Suprapubic skin (tissue), 4 donors: ENCODE measurements at regions not wholly inside any gene's neighbourhood (a gene's known extent, or its start where the extent isn't known, plus 50 kb on each side); places are given as distances from the start of the nearest gene placed in this dataset.

Experiments
- DNase-seq, 2 donors: peaks; one replicate each; pipeline ENCODE4 v3.0.0-alpha.2; 2019; ENCODE audit warnings: low spot score in 2 of 2
- H3K27ac ChIP-seq: fragments of 200-600 bp; sonication (generic); one replicate; pipeline ENCODE4 v1.5.1; 2019
- H3K27me3 ChIP-seq: fragments of 200-600 bp; sonication (generic); one replicate; pipeline ENCODE4 v1.5.1; 2019
- H3K36me3 ChIP-seq: fragments of 200-600 bp; sonication (generic); one replicate; pipeline ENCODE4 v1.5.1; 2019
- H3K4me1 ChIP-seq: fragments of 200-600 bp; sonication (generic); one replicate; pipeline ENCODE4 v1.5.1; 2019
- H3K4me3 ChIP-seq: fragments of 200-600 bp; sonication (generic); one replicate; pipeline ENCODE4 v1.5.1; 2019; ENCODE audit warnings: mild to moderate bottlenecking
- H3K9me3 ChIP-seq: fragments of 200-600 bp; sonication (generic); one replicate; pipeline ENCODE4 v1.5.1; 2019
- CTCF ChIP-seq, 2 donors: fragments of 200-600 bp in 1 of 2; fragments of 450-650 bp in 1 of 2; sonication (generic) in 1 of 2; IDR thresholded peaks; one replicate each; pipeline ENCODE4 v1.5.1; 2016 to 2019; ENCODE audit warnings: antibody characterized with exemption in 2 of 2, mild to moderate bottlenecking in 1 of 2, moderate library complexity in 1 of 2
- EP300 ChIP-seq: sonication (generic); formaldehyde crosslinking; IDR thresholded peaks from one replicate; pipeline ENCODE4 v1.6.1; 2017; ENCODE audit warnings: antibody characterized with exemption
- POLR2A ChIP-seq, 2 donors: fragments of 450-650 bp; IDR thresholded peaks; one replicate each; pipeline ENCODE4 v1.6.1; 2017; ENCODE audit warnings: antibody characterized with exemption in 2 of 2, mild to moderate bottlenecking in 2 of 2, moderate library complexity in 2 of 2
- POLR2AphosphoS5 ChIP-seq, 3 donors: sonication (generic); formaldehyde crosslinking; IDR thresholded peaks; one replicate each; pipeline ENCODE4 v1.6.1; 2017; ENCODE audit warnings: antibody characterized with exemption in 3 of 3
- WGBS: methylation state at CpG from one replicate; pipeline ENCODE4 v1.1.5; 2018; 5-methylcytosine and 5-hydroxymethylcytosine counted together

- H3K27ac ChIP-seq, result no peak overlapping the region
- no peaks in the 10 kb centered on the region for H3K27me3 ChIP-seq
- H3K9me3 ChIP-seq, result no peaks in the 10 kb centered on the region
- peaks cover 10% of the 10 kb centered on the region for H3K4me1 ChIP-seq
- no peak for TF ChIP-seq CTCF (IDR thresholded peaks at IDR 0.05)
- no peak for TF ChIP-seq EP300
- no peak for TF ChIP-seq POLR2AphosphoS5 (IDR thresholded peaks at IDR 0.05)
- no peak for TF ChIP-seq POLR2A (IDR thresholded peaks at IDR 0.05)
- H3K4me3 ChIP-seq, result no peak overlapping the region
- WGBS, result 66% methylated on average over 3 of the region's 3 CpGs
- DNase-seq, result no peak
- no peaks in the 10 kb centered on the region for H3K36me3 ChIP-seq
These were observed 747.4 kb downstream of the UQCRFS1 start for GRCh38 chr19:28465371-28466086.

DNA sequence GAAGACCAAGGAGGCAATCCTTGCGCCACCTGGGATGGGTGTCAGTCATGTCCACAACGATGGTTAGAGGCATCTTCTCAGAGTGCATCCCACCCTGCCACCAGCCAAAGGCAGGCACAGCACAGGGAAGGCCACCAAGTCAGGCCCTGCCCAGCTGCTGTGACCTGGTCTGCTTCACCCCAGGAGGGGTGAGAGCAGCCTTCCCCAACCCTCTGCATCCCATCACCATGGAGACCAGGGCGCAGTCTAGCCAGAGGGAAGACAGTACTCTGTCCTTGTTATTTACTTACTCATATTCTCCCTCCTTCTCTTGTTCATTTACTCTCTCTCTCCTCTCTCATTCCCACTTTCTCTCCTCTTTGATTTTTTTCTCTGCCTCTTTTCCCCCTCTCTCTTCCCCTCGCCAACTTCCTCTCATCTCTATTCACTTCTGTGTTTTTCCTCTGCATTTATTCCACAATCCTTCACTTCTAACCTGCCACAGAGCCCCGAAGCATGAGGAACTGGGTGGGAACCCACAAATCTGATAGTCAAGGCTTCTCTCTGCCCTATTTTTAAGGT lies 749.4 kb downstream of the UQCRFS1 start:
- H3K36me3 ChIP-seq, result no peaks in the 10 kb centered on the region
- WGBS, result 83% methylated on average over 5 of the region's 5 CpGs
- no peak for DNase-seq
- no peak overlapping the region for H3K4me3 ChIP-seq
- TF ChIP-seq POLR2AphosphoS5 (IDR thresholded peaks at IDR 0.05) (no peak), POLR2A (IDR thresholded peaks at IDR 0.05) (no peak), EP300 (no peak), CTCF (IDR thresholded peaks at IDR 0.05) (no peak)
- no peaks in the 10 kb centered on the region for H3K27me3 ChIP-seq
- peaks cover 2% of the 10 kb centered on the region for H3K4me1 ChIP-seq
- H3K9me3 ChIP-seq, result no peaks in the 10 kb centered on the region
- no peak overlapping the region for H3K27ac ChIP-seq

DNA sequence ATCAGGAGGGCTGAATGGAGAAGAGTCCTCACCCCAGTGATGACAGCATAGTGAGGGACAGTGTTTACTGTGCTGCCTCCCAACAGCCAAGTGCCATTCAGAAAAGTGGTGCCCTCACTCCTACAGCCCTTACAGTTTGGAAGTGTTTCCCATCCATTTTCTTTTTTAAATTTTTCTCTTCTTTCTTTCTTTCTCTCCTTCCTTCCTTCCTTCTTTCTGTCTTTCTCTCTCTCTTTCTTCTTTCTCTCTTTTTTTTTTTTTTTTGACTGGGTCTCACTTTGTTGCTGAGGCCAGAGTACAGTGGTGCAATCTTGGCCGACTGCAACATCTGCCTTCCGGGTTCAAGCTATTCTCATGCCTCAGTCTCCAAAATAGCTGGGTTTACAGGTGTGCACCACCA lies 755.3 kb downstream of the UQCRFS1 start:
- Histone ChIP-seq H3K4me3 (no peak overlapping the region), H3K4me1 (no peaks in the 10 kb centered on the region), H3K27ac (no peak overlapping the region), H3K9me3 (no peaks in the 10 kb centered on the region), H3K36me3 (no peaks in the 10 kb centered on the region), H3K27me3 (no peaks in the 10 kb centered on the region)
- WGBS, result 96% methylated on average over 2 of the region's 2 CpGs
- no peak for DNase-seq
- TF ChIP-seq POLR2AphosphoS5 (IDR thresholded peaks at IDR 0.05), result no peak
- no peak for TF ChIP-seq POLR2A (IDR thresholded peaks at IDR 0.05)
- TF ChIP-seq EP300, result no peak
- no peak for TF ChIP-seq CTCF (IDR thresholded peaks at IDR 0.05)

- Histone ChIP-seq H3K4me1 (no peaks in the 10 kb centered on the region), H3K9me3 (no peaks in the 10 kb centered on the region), H3K4me3 (no peak overlapping the region), H3K27ac (no peak overlapping the region), H3K27me3 (no peaks in the 10 kb centered on the region), H3K36me3 (no peaks in the 10 kb centered on the region)
- no peak for TF ChIP-seq EP300
- TF ChIP-seq POLR2AphosphoS5 (IDR thresholded peaks at IDR 0.05), result no peak
- no peak for DNase-seq
- 76% methylated on average over 5 of the region's 5 CpGs for WGBS
These were observed 756.1 kb downstream of the UQCRFS1 start for GRCh38 chr19:28456708-28457320.

DNA sequence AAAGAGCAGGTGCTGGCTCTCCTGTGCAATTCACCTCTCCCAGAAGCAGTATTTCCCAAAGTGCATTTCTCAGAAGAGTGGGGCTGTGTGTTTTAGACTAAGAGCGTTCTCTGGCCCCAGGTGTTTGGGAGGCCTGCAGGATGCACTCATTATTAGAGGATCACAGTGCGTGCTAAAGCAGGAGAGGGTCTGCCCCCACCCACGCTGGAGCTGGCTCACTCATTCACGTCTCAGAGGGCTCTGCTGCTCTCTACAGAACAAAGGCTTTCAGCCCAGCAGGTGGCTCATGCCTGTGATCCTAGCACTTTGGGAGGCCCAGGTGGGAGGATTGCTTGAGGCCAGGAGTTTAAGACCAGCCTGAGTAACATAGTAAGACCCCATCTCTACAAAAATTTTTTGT lies 756.7 kb downstream of the UQCRFS1 start:
- Histone ChIP-seq H3K9me3 (no peaks in the 10 kb centered on the region), H3K27me3 (no peaks in the 10 kb centered on the region), H3K36me3 (no peaks in the 10 kb centered on the region), H3K27ac (no peak overlapping the region), H3K4me1 (no peaks in the 10 kb centered on the region), H3K4me3 (no peak overlapping the region)
- WGBS, result 43% methylated on average over 1 of the region's 4 CpGs
- no peak for DNase-seq
- no peak for TF ChIP-seq POLR2A (IDR thresholded peaks at IDR 0.05)
- TF ChIP-seq CTCF (IDR thresholded peaks at IDR 0.05), result no peak
- no peak for TF ChIP-seq POLR2AphosphoS5 (IDR thresholded peaks at IDR 0.05)
- TF ChIP-seq EP300, result no peak
